Panc1 (cell line): ENCODE measurements at regions not wholly inside any gene's neighbourhood (a gene's known extent, or its start where the extent isn't known, plus 50 kb on each side); places are given as distances from the start of the nearest gene placed in this dataset.

ENCODE experiments used
- ATAC-seq: fragments of 200-7000 bp; cut with Tn5 transposase; 2 replicates; pipeline ENCODE4 v1.9.1; 2020; ENCODE audit warnings: mild to moderate bottlenecking, moderate library complexity
- BruUV-seq: library from RNA; stranded (reverse); fragments of 400-500 nt; replicated peaks from 2 replicates; lab custom pipeline; 2021; lab: Mats Ljungman, UMichigan
- CTCF ChIA-PET: fragments of 300-600 bp; sonication (Branson Sonifier 250); formaldehyde crosslinking; loops from one replicate; lab custom pipeline; 2022; ENCODE audit warnings: antibody characterized with exemption; lab: Charles Lee
- POLR2A ChIA-PET: fragments of 300-600 bp; sonication (Branson Sonifier 250); formaldehyde crosslinking; loops from one replicate; lab custom pipeline; 2022; ENCODE audit warnings: antibody characterized with exemption; lab: Charles Lee
- DNase-seq: peaks from one replicate; pipeline ENCODE4 v3.0.0-alpha.2; 2010; ENCODE audit warnings: low read depth, low spot score
- H3K27ac ChIP-seq: 2 replicates; pipeline ENCODE4 v1.5.1; 2011; ENCODE audit warnings: mild to moderate bottlenecking, low read length, inconsistent platforms
- H3K27me3 ChIP-seq: fragments of 200-500 bp; sonication (Bioruptor generic); 2 replicates; pipeline ENCODE4 v1.6.0; 2014; ENCODE audit warnings: low read length, inconsistent platforms; ENCODE audit not compliant: control insufficient read depth, insufficient read depth
- H3K36me3 ChIP-seq: fragments of 200-500 bp; sonication (Bioruptor generic); 2 replicates; pipeline ENCODE4 v1.5.1; 2014; ENCODE audit warnings: inconsistent platforms, mild to moderate bottlenecking, low read length, moderate library complexity; ENCODE audit not compliant: control insufficient read depth, insufficient read depth
- H3K4me1 ChIP-seq: 2 replicates; pipeline ENCODE4 v1.5.1; 2011; ENCODE audit warnings: inconsistent platforms, mild to moderate bottlenecking, low read length, moderate library complexity; ENCODE audit not compliant: control insufficient read depth, insufficient read depth
- H3K4me3 ChIP-seq, 2 experiments: 2 replicates each; pipeline ENCODE4 v1.5.1; 2011 to 2012; ENCODE audit warnings: low read depth in 2 of 2, low read length in 2 of 2, mild to moderate bottlenecking in 2 of 2, inconsistent platforms in 1 of 2, moderate library complexity in 1 of 2
- H3K9me3 ChIP-seq: fragments of 200-500 bp; sonication (Bioruptor generic); 2 replicates; pipeline ENCODE4 v1.5.1; 2014; ENCODE audit warnings: low read depth, mild to moderate bottlenecking, inconsistent platforms, low read length, moderate library complexity; ENCODE audit not compliant: control insufficient read depth, insufficient read depth
- POLR2AphosphoS5 ChIP-seq: IDR thresholded peaks from 2 replicates; pipeline ENCODE4 v1.6.1; 2012; ENCODE audit warnings: mild to moderate bottlenecking, low read depth, low read length, moderate library complexity
- SIN3A ChIP-seq: IDR thresholded peaks from 2 replicates; pipeline ENCODE4 v1.6.1; 2012; ENCODE audit warnings: low read depth, mild to moderate bottlenecking, low read length, moderate library complexity, borderline replicate concordance; ENCODE audit not compliant: insufficient read depth
- TCF7L2 ChIP-seq: IDR thresholded peaks from 2 replicates; pipeline ENCODE4 v1.6.1; 2011; ENCODE audit warnings: mild to moderate bottlenecking, low read depth, low read length, inconsistent platforms
- in situ Hi-C: cut with HindIII; loops from 2 replicates; pipeline ENCODE4 v1.10.0; 2016; ENCODE audit warnings: low sequenced_read_pairs, low pct_unique_long_range_greater_than_20kb
- intact Hi-C: fragments of 100-400 bp; cut with micrococcal nuclease; formaldehyde crosslinking; loops from one replicate; pipeline ENCODE4 v1.10.0; 2022; ENCODE audit not compliant: unreplicated experiment
- TF ChIP-seq, protein P1 (sequence below), 2 experiments: IDR thresholded peaks; 2 replicates each; pipeline ENCODE4 v1.6.1; 2011 to 2012; ENCODE audit warnings: low read depth in 2 of 2, control low read depth in 1 of 2, low read length in 1 of 2, mild to moderate bottlenecking in 1 of 2, moderate library complexity in 1 of 2; ENCODE audit not compliant: insufficient read depth in 1 of 2
- TF ChIP-seq, protein P2 (sequence below): fragments of 450-650 bp; IDR thresholded peaks from 2 replicates; pipeline ENCODE4 v1.5.1; 2017; ENCODE audit warnings: mild to moderate bottlenecking

GRCh38 chr12:125240717-125241116, 175.5 kb downstream of the AACS start:
- CTCF ChIA-PET: no interaction called here
- no peak for DNase-seq
- Histone ChIP-seq H3K27ac (no peak overlapping the region), H3K36me3 (no peaks in the 10 kb centered on the region), H3K4me3 (no peak overlapping the region), H3K4me1 (peaks cover 1% of the 10 kb centered on the region; the same call in 1 of the 2 replicates), H3K9me3 (no peaks in the 10 kb centered on the region), H3K27me3 (peaks cover 6% of the 10 kb centered on the region)
- no TSS peak for BruUV-seq
- in situ Hi-C loops: no loop called here
- intact Hi-C loops: no loop called here
- TF ChIP-seq SIN3A (no peak), TCF7L2 (no peak), POLR2AphosphoS5 (no peak)
- TF ChIP-seq, protein P1, sequence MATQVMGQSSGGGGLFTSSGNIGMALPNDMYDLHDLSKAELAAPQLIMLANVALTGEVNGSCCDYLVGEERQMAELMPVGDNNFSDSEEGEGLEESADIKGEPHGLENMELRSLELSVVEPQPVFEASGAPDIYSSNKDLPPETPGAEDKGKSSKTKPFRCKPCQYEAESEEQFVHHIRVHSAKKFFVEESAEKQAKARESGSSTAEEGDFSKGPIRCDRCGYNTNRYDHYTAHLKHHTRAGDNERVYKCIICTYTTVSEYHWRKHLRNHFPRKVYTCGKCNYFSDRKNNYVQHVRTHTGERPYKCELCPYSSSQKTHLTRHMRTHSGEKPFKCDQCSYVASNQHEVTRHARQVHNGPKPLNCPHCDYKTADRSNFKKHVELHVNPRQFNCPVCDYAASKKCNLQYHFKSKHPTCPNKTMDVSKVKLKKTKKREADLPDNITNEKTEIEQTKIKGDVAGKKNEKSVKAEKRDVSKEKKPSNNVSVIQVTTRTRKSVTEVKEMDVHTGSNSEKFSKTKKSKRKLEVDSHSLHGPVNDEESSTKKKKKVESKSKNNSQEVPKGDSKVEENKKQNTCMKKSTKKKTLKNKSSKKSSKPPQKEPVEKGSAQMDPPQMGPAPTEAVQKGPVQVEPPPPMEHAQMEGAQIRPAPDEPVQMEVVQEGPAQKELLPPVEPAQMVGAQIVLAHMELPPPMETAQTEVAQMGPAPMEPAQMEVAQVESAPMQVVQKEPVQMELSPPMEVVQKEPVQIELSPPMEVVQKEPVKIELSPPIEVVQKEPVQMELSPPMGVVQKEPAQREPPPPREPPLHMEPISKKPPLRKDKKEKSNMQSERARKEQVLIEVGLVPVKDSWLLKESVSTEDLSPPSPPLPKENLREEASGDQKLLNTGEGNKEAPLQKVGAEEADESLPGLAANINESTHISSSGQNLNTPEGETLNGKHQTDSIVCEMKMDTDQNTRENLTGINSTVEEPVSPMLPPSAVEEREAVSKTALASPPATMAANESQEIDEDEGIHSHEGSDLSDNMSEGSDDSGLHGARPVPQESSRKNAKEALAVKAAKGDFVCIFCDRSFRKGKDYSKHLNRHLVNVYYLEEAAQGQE (IDR thresholded peaks at IDR 0.05; ENCODE audit: insufficient read depth in 1 of 2, low read depth in 2 of 2, low read length in 1 of 2): no peak
- TF ChIP-seq, protein P2, sequence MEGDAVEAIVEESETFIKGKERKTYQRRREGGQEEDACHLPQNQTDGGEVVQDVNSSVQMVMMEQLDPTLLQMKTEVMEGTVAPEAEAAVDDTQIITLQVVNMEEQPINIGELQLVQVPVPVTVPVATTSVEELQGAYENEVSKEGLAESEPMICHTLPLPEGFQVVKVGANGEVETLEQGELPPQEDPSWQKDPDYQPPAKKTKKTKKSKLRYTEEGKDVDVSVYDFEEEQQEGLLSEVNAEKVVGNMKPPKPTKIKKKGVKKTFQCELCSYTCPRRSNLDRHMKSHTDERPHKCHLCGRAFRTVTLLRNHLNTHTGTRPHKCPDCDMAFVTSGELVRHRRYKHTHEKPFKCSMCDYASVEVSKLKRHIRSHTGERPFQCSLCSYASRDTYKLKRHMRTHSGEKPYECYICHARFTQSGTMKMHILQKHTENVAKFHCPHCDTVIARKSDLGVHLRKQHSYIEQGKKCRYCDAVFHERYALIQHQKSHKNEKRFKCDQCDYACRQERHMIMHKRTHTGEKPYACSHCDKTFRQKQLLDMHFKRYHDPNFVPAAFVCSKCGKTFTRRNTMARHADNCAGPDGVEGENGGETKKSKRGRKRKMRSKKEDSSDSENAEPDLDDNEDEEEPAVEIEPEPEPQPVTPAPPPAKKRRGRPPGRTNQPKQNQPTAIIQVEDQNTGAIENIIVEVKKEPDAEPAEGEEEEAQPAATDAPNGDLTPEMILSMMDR: no peak
- POLR2A ChIA-PET: no interaction called here
- no peak for ATAC-seq

- ATAC-seq: no peak
- no peak for TF ChIP-seq POLR2AphosphoS5
- TF ChIP-seq TCF7L2: no peak
- TF ChIP-seq SIN3A: no peak
- TF ChIP-seq, protein P1 (IDR thresholded peaks at IDR 0.05; ENCODE audit: insufficient read depth in 1 of 2, low read depth in 2 of 2, low read length in 1 of 2): no peak
- TF ChIP-seq, protein P2: no peak
- peaks cover 23% of the 10 kb centered on the region for H3K27me3 ChIP-seq
- H3K9me3 ChIP-seq: no peaks in the 10 kb centered on the region
- H3K27ac ChIP-seq: no peak overlapping the region
- CTCF ChIA-PET: no interaction called here
- H3K4me3 ChIP-seq: no peak overlapping the region
- no TSS peak for BruUV-seq
- POLR2A ChIA-PET: no interaction called here
- intact Hi-C loops: no loop called here
- peaks cover 3% of the 10 kb centered on the region; the same call in 1 of the 2 replicates for H3K4me1 ChIP-seq
- H3K36me3 ChIP-seq: no peaks in the 10 kb centered on the region
- in situ Hi-C loops: no loop called here
- no peak for DNase-seq
Measured at GRCh38 chr12:125243811-125244210, 178.6 kb downstream of the AACS start.
